ENCODE measurements at regions not wholly inside any gene's neighbourhood (a gene's known extent, or its start where the extent isn't known, plus 50 kb on each side); places are given as distances from the start of the nearest gene placed in this dataset.

GRCh38 chr2:83058683-83059082, 1400.4 kb downstream of the SUCLG1 start:
- TF ChIP-seq POLR2A (IDR thresholded peaks at IDR 0.05) = no peak
- TF ChIP-seq CTCF (IDR thresholded peaks at IDR 0.05) = no peak

Data from heart left ventricle (tissue), 13 donors.